Retinal pigment epithelial cell (primary cell): ENCODE measurements at regions not wholly inside any gene's neighbourhood (a gene's known extent, or its start where the extent isn't known, plus 50 kb on each side); places are given as distances from the start of the nearest gene placed in this dataset.

Experiments
- DNase-seq: peaks from one replicate; pipeline ENCODE4 v3.0.0-alpha.2; 2010; ENCODE audit warnings: low read depth
- H3K4me3 ChIP-seq: 2 replicates; pipeline ENCODE4 v1.5.1; 2011; ENCODE audit warnings: mild to moderate bottlenecking, low read length, control low read depth, moderate library complexity
- TF ChIP-seq, protein P1 (sequence below): conservative IDR thresholded peaks from 2 replicates; pipeline ENCODE4 v1.5.1; 2011; ENCODE audit warnings: low read depth, low read length, control low read depth, inconsistent platforms

DNA sequence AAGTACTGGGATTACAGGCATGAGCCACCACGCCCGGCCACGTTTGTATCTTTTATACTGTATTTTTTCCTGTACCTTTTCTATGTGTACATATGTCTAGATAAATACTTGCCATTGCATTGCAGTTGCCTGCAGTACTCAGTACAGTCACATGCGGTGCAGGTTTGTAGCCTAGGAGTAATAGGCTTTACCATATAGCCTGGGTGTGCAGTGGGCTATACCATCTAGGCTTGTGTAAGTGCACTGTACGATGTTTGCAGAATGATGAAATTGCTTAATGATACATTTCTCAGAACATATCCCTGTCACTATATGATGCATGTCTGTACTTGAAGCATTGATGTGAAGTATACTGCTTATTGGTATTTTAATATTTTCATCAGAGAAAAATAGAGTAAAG lies 115.4 kb upstream of the PUDP start:
- DNase-seq: no peak
- TF ChIP-seq, protein P1, sequence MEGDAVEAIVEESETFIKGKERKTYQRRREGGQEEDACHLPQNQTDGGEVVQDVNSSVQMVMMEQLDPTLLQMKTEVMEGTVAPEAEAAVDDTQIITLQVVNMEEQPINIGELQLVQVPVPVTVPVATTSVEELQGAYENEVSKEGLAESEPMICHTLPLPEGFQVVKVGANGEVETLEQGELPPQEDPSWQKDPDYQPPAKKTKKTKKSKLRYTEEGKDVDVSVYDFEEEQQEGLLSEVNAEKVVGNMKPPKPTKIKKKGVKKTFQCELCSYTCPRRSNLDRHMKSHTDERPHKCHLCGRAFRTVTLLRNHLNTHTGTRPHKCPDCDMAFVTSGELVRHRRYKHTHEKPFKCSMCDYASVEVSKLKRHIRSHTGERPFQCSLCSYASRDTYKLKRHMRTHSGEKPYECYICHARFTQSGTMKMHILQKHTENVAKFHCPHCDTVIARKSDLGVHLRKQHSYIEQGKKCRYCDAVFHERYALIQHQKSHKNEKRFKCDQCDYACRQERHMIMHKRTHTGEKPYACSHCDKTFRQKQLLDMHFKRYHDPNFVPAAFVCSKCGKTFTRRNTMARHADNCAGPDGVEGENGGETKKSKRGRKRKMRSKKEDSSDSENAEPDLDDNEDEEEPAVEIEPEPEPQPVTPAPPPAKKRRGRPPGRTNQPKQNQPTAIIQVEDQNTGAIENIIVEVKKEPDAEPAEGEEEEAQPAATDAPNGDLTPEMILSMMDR: no peak
- H3K4me3 ChIP-seq: no peak overlapping the region

DNA sequence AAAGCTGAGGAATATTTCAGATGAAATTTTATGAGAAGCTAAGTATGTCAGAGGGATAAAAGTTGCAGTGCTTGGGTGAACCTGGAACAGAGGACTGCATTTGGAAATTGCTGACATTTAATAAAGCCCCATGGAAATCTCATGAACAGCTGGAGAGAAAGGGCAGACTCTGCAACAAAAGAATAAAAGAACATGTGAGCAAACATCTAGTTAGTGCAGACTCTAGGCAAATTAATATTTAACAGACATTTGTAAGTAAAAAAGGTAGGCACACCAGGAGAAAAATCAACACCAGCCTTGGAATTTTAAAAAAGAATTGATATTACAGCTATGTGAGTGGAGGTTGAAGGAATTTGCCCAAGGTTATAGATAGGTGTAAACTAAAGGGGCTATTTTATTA lies 114.6 kb upstream of the PUDP start:
- no peak for DNase-seq
- H3K4me3 ChIP-seq: no peak overlapping the region
- TF ChIP-seq, protein P1: no peak

DNA sequence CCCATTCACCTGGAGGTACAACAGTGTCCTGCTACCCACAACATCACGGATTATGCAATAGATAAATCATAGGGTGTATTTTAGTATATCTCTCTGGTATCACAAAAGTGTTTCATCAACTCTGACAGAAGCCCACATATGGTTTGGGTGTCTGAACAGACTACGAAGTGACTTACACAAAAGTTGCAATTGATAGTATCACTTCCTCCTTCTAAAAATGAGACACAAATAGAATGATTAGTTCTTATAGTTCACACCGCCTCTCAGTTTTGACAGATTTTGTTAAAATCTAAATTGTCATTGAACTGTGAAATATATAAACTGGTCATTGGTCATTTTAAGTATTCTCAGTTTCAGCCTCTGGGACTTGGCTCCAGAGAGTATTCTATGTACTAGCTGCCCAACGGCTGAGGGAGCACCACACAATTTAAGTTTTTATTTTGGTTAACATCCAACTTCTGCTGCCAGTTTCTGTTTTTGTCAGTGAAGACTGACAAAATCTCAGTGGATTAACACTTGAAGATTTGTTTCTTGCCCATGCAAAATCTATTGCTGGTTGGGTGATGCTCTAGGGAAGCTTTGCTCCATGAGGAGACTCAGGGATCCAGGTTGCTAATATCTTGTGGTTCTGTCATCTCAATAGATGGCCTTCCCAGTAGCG lies 113.8 kb upstream of the PUDP start:
- TF ChIP-seq, protein P1: no peak
- DNase-seq: no peak
- no peak overlapping the region for H3K4me3 ChIP-seq

DNA sequence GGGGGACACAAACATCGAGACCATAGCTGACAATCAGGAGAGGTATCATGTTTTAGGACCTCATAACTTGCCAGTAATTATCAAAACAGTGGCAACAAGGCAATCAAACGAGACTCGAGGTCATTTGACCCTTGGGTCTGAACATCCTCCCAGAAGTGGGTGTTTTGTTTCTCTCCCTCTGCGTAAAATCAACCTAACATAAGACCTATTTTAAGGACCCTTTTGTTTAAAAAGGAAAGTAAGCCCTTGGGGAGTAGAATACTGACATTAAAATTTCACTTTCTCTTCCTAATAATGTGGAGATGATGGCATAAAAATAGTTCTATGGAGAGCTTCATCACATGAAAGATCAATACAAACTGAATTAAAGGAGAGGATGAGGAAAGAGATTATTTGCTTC lies 106.2 kb upstream of the PUDP start:
- DNase-seq: no peak
- TF ChIP-seq, protein P1: no peak
- H3K4me3 ChIP-seq: no peak overlapping the region

DNA sequence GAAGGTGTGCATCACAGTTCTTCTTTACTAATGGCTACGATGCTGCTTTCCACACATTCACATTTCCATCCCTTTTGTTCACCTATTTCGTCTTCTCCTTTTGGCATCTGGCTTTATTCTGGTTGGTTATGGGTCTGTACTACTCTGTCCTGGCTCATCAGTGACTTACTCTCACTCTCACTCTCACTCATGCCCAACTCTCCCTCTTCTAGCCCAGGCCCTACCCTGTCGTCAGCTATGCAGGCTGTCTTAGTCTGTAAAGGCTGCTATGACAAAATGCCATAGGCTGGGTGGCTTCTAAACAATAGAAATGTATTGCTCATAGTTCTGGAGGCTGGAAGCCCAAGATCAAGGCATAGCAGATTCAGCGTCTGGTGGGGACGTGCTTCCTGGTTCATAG lies 105.6 kb upstream of the PUDP start:
- TF ChIP-seq, protein P1: no peak
- DNase-seq: no peak
- no peak overlapping the region for H3K4me3 ChIP-seq

DNA sequence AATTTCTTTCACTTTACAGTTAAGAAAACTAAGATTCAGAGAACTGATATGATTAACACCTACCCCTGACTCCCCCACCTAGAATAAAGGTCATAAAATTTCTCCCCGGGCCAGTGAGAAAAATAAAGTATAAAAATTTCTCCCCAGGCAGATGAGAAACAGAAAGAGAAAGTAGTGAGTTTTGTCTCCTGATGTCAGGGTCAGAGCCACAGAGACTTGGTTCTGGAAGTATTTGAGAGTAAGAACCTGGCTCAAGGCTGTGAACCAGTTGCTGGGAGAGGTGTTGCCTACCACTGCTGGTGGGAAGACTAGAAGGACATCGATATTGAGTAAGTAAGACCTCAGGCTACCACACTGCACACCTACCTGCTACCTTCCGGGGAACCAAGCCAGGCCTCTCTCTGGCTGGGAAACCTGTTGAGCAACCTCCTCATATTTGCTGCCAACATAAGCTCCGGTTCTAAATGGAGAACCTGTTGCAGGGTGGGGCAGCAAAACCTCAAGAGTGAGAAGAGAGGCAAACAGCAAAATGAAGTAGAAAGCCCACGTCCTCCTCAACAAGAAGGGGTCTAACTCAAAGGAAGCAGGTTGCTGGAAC lies 104.2 kb upstream of the PUDP start:
- DNase-seq: no peak
- H3K4me3 ChIP-seq: no peak overlapping the region
- TF ChIP-seq, protein P1: no peak

DNA sequence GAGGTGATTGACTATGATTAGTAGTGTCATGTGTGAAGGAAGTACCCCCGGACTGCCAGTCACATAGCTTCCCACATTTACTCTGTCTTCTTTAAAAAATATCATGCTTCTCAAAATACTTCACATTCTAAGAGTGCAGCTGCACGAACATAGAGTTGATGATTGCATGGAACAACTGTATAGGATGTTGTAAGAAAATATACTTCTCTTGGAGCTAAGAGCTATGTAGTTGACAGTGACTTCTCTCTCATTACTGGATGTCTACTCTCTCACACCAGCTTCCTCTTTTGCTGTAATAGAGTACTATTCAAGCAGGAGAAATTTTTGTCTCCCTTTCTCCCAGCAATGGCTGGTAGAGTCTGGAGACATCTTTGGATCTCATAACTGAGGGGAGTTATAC lies 99.4 kb upstream of the PUDP start:
- no peak for DNase-seq
- TF ChIP-seq, protein P1: no peak
- H3K4me3 ChIP-seq: no peak overlapping the region
